Caco-2 (cell line): ENCODE measurements at regions not wholly inside any gene's neighbourhood (a gene's known extent, or its start where the extent isn't known, plus 50 kb on each side); places are given as distances from the start of the nearest gene placed in this dataset.

Experiments
- BruUV-seq: library from RNA; stranded (reverse); fragments of 400-500 nt; replicated peaks from 2 replicates; lab custom pipeline; 2021; lab: Mats Ljungman, UMichigan
- CTCF ChIA-PET: fragments of 300-600 bp; sonication (Branson Sonifier 250); formaldehyde crosslinking; loops from one replicate; lab custom pipeline; 2022; ENCODE audit warnings: antibody characterized with exemption; lab: Charles Lee
- POLR2A ChIA-PET: fragments of 300-600 bp; sonication (Branson Sonifier 250); formaldehyde crosslinking; loops from one replicate; lab custom pipeline; 2022; ENCODE audit warnings: antibody characterized with exemption; lab: Charles Lee
- DNase-seq, 2 experiments: peaks; one replicate each; pipeline versions ENCODE4 v3.0.0 to v3.0.0-alpha.2; 2020 to 2022
- H3K27me3 ChIP-seq: replicated peaks from 2 replicates; pipeline ENCODE4 v1.6.0; 2011; ENCODE audit warnings: low read length; ENCODE audit not compliant: control insufficient read depth, insufficient read depth
- H3K36me3 ChIP-seq: 2 replicates; pipeline ENCODE4 v1.5.1; 2011; ENCODE audit warnings: low read length; ENCODE audit not compliant: control insufficient read depth, insufficient read depth
- H3K4me1 ChIP-seq: fragments of 250-450 bp; sonication (Bioruptor Pico); 2 replicates; pipeline ENCODE4 v1.5.1; 2020; ENCODE audit warnings: mild to moderate bottlenecking
- H3K4me3 ChIP-seq: 2 replicates; pipeline ENCODE4 v1.5.1; 2011; ENCODE audit warnings: low read depth, mild to moderate bottlenecking, control low read depth, low read length
- H3K9me3 ChIP-seq: fragments of 250-450 bp; sonication (Bioruptor Pico); 2 replicates; pipeline ENCODE4 v1.5.1; 2020; ENCODE audit warnings: mild to moderate bottlenecking, moderate library complexity
- H3K27ac Mint-ChIP-seq: one replicate; pipeline ENCODE4 v1.8.0; 2022; ENCODE audit warnings: mixed read lengths; ENCODE audit not compliant: unreplicated experiment
- H3K27me3 Mint-ChIP-seq: one replicate; pipeline ENCODE4 v1.8.0; 2022; ENCODE audit warnings: mixed read lengths; ENCODE audit not compliant: insufficient read depth, unreplicated experiment
- H3K36me3 Mint-ChIP-seq: one replicate; pipeline ENCODE4 v1.8.0; 2022; ENCODE audit warnings: mild to moderate bottlenecking, mixed read lengths; ENCODE audit not compliant: insufficient read depth, unreplicated experiment
- H3K4me1 Mint-ChIP-seq: one replicate; pipeline ENCODE4 v1.8.0; 2022; ENCODE audit warnings: low read depth, mixed read lengths; ENCODE audit not compliant: unreplicated experiment
- H3K4me3 Mint-ChIP-seq: one replicate; pipeline ENCODE4 v1.8.0; 2022; ENCODE audit warnings: mild to moderate bottlenecking, moderate library complexity, mixed read lengths; ENCODE audit not compliant: unreplicated experiment
- H3K9me3 Mint-ChIP-seq: one replicate; pipeline ENCODE4 v1.8.0; 2022; ENCODE audit warnings: mixed read lengths; ENCODE audit not compliant: unreplicated experiment
- intact Hi-C: fragments of 100-400 bp; cut with micrococcal nuclease; formaldehyde crosslinking; loops from one replicate; pipeline ENCODE4 v1.10.0; 2022; ENCODE audit not compliant: unreplicated experiment
- TF ChIP-seq, protein P1 (sequence below), 2 experiments: fragments of 200-600 bp in 1 of 2; IDR thresholded peaks; 1 replicate in 1 of 2; 2 replicates in 1 of 2; pipeline versions ENCODE4 v1.5.1 to v1.8.0; 2011 to 2022; ENCODE audit warnings: antibody characterized with exemption in 1 of 2, control low read depth in 1 of 2, inconsistent platforms in 1 of 2, low read depth in 1 of 2, low read length in 1 of 2, mild to moderate bottlenecking in 1 of 2, moderate library complexity in 1 of 2; ENCODE audit not compliant: insufficient read depth in 1 of 2, severe bottlenecking in 1 of 2, unreplicated experiment in 1 of 2

DNA sequence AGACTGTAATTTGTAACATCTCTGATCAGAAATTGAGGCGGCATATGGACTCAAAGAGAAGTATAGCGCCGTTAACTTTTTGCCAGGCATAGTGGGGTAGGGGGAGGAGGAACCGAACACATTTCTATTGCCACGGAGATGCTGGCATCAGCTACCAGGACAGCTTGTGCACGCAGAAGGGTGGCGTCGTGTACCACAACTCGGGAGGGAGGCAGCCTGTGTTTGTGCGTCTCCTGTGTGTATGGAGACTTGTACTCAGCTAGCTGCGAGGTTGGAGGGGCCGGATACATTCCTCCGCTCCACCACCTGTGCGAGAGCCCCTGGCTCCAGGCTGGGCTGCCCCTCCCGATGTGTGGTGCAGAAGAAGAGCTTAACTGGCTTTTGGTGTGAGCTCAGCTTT is 634.8 kb downstream of the TYW1 start:
- no TSS peak for BruUV-seq

DNA sequence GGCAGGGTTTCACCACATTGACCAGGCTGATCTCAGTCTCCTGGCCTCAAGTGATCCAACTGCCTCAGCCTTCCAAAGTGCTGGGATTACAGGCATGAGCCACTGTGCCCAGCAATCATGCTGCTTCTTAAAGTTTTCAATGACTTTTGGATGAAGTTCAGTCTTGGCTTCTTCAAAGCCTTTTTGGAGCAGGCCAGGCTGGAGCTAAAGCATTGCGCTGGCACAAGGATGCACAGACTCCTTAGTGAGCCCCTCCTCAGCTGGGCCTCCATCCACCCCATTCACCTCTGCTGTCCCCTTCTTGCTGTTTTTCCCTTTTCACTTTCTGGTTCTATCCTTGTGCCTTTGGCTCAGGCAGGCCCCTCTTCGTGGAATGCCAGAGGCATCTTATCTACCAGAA is 638.6 kb downstream of the TYW1 start:
- H3K4me3 ChIP-seq = no peak overlapping the region
- Mint-ChIP-seq H3K27ac (no peak overlapping the region), H3K9me3 (no peaks in the 10 kb centered on the region), H3K4me1 (no peaks in the 10 kb centered on the region), H3K36me3 (no peaks in the 10 kb centered on the region), H3K4me3 (no peak overlapping the region), H3K27me3 (peaks cover 10% of the 10 kb centered on the region)
- no TSS peak for BruUV-seq
- CTCF ChIA-PET = no interaction called here
- TF ChIP-seq, protein P1, sequence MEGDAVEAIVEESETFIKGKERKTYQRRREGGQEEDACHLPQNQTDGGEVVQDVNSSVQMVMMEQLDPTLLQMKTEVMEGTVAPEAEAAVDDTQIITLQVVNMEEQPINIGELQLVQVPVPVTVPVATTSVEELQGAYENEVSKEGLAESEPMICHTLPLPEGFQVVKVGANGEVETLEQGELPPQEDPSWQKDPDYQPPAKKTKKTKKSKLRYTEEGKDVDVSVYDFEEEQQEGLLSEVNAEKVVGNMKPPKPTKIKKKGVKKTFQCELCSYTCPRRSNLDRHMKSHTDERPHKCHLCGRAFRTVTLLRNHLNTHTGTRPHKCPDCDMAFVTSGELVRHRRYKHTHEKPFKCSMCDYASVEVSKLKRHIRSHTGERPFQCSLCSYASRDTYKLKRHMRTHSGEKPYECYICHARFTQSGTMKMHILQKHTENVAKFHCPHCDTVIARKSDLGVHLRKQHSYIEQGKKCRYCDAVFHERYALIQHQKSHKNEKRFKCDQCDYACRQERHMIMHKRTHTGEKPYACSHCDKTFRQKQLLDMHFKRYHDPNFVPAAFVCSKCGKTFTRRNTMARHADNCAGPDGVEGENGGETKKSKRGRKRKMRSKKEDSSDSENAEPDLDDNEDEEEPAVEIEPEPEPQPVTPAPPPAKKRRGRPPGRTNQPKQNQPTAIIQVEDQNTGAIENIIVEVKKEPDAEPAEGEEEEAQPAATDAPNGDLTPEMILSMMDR (IDR thresholded peaks at IDR 0.05; ENCODE audit: insufficient read depth in 1 of 2, low read depth in 1 of 2, low read length in 1 of 2, severe bottlenecking in 1 of 2, unreplicated experiment in 1 of 2) = no peak
- no peaks in the 10 kb centered on the region for H3K4me1 ChIP-seq
- no peak for DNase-seq
- intact Hi-C loops = no loop called here
- no peaks in the 10 kb centered on the region for H3K36me3 ChIP-seq
- H3K9me3 ChIP-seq = no peaks in the 10 kb centered on the region
- H3K27me3 ChIP-seq = no peaks in the 10 kb centered on the region
- POLR2A ChIA-PET = no interaction called here

More for the DNA sequence above, 634.8 kb downstream of the TYW1 start:
- intact Hi-C loops = no loop called here
- Mint-ChIP-seq H3K4me3 (no peak overlapping the region), H3K27ac (no peak overlapping the region), H3K4me1 (no peaks in the 10 kb centered on the region), H3K27me3 (peaks cover 21% of the 10 kb centered on the region), H3K36me3 (no peaks in the 10 kb centered on the region), H3K9me3 (peaks cover 8% of the 10 kb centered on the region)
- ChIA-PET POLR2A (no interaction called here), CTCF (no interaction called here)
- Histone ChIP-seq H3K9me3 (no peaks in the 10 kb centered on the region), H3K27me3 (no peaks in the 10 kb centered on the region), H3K4me3 (no peak overlapping the region), H3K4me1 (no peaks in the 10 kb centered on the region), H3K36me3 (no peaks in the 10 kb centered on the region)
- no peak for DNase-seq
- TF ChIP-seq, protein P1 (IDR thresholded peaks at IDR 0.05; ENCODE audit: insufficient read depth in 1 of 2, low read depth in 1 of 2, low read length in 1 of 2, severe bottlenecking in 1 of 2, unreplicated experiment in 1 of 2) = no peak

DNA sequence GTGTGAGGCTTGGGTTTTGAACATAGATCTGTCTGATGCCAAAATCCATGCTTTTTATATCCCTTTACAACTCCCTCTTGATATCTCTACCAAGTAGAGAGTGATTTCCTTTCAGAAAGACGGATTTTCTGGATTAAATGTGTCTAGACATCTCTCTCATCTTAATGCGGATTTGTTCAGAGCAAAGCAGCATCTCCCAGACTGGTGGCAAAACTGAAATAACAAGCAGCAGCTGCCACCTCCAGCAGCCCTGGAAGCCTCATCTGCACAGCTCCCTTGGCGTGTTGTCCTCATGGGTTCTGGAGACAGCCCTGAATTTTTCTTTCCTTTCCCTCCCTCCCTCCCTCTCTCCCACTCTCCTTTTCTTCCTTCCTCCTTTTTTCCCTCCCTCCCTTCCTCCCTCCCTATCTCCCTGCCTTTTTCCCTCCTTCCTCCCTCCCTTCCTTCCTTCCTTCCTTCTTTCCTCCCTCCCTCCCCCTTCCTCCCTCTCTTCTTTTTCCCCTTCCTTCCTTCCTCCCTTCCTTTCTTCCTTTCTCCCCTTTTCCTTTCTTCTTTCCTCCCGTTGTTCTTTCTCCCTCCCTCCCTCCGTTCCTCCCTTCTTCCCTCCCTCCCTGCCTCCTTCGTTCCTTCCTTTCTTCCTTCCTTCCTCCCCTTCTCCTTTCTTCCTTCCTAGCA is 639.9 kb downstream of the TYW1 start:
- Mint-ChIP-seq H3K27me3 (peaks cover 6% of the 10 kb centered on the region), H3K27ac (no peak overlapping the region), H3K4me3 (no peak overlapping the region), H3K4me1 (no peaks in the 10 kb centered on the region), H3K36me3 (no peaks in the 10 kb centered on the region), H3K9me3 (no peaks in the 10 kb centered on the region)
- no peak for DNase-seq
- TF ChIP-seq, protein P1 (IDR thresholded peaks at IDR 0.05; ENCODE audit: insufficient read depth in 1 of 2, low read depth in 1 of 2, low read length in 1 of 2, severe bottlenecking in 1 of 2, unreplicated experiment in 1 of 2) = no peak
- intact Hi-C loops = no loop called here
- POLR2A ChIA-PET = no interaction called here
- Histone ChIP-seq H3K4me1 (no peaks in the 10 kb centered on the region), H3K9me3 (no peaks in the 10 kb centered on the region), H3K4me3 (no peak overlapping the region), H3K27me3 (no peaks in the 10 kb centered on the region), H3K36me3 (no peaks in the 10 kb centered on the region)
- CTCF ChIA-PET = no interaction called here
- no TSS peak for BruUV-seq
